ENCODE measurements at regions not wholly inside any gene's neighbourhood (a gene's known extent, or its start where the extent isn't known, plus 50 kb on each side); places are given as distances from the start of the nearest gene placed in this dataset.

DNA sequence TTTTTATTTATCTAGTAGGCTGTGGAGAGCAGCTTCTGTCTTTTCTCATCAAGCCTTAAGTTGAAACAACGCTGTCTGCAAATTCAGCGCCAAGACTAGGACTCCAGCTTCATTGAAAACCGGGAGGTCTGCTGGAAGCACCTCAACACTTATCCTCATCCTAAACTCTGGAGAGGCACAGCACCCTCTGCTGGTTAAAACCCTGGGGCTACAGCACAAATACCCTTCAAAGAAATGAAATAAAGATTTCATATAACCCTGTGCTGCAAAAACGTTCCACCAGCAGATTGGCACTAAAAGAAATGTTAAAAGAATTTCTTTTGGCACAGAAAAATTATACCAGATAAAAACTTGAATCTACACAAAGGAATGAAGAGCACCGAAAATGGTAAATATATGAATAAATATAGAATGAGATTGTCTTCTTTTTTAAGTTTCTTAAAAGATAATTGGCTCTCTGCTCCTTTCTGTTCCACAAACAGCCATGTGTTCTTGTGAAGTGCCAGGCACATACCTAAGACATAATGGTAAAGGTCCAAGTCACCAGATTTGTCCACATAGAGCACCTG lies 227.7 kb upstream of the SAMSN1 start:
- Histone ChIP-seq H4K20me1 (ENCODE audit: insufficient read depth, low read length) (no peaks in the 10 kb centered on the region), H3K27me3 (ENCODE audit: insufficient read depth, low read length) (no peaks in the 10 kb centered on the region), H3K27ac (ENCODE audit: low read depth, low read length) (no peak overlapping the region), H3K36me3 (ENCODE audit: insufficient read depth, low read length) (no peaks in the 10 kb centered on the region), H2AFZ (ENCODE audit: low read depth, low read length) (no peak overlapping the region), H3K4me2 (ENCODE audit: low read length) (no peak overlapping the region), H3K9me3 (ENCODE audit: insufficient read depth, low read depth, low read length) (peaks cover 2% of the 10 kb centered on the region), H3K4me1 (ENCODE audit: insufficient read depth, low read length) (no peaks in the 10 kb centered on the region), H3K4me3 (ENCODE audit: insufficient read depth, low read depth, low read length) (no peak overlapping the region), H3K79me2 (ENCODE audit: insufficient read depth, low read length) (no peaks in the 10 kb centered on the region), H3K9ac (ENCODE audit: low read length) (no peak overlapping the region)
- Mint-ChIP-seq H3K27ac (ENCODE audit: unreplicated experiment) (no peak overlapping the region), H3K36me3 (ENCODE audit: low read depth, unreplicated experiment) (no peaks in the 10 kb centered on the region), H3K9me3 (ENCODE audit: unreplicated experiment) (no peaks in the 10 kb centered on the region), H3K27me3 (ENCODE audit: low read depth, unreplicated experiment) (no peaks in the 10 kb centered on the region), H3K4me1 (ENCODE audit: low read depth, unreplicated experiment) (no peaks in the 10 kb centered on the region), H3K4me3 (ENCODE audit: unreplicated experiment) (no peak overlapping the region)
- no peak for DNase-seq (ENCODE audit: low read depth)
- FAIRE-seq = no peak
- no peak for TF ChIP-seq CTCF (IDR thresholded peaks at IDR 0.05; ENCODE audit: insufficient read depth, low read depth, low read length)
- no peak for TF ChIP-seq EZH2 (IDR thresholded peaks at IDR 0.05; ENCODE audit: insufficient read depth, low read length)

GRCh38 chr21:14771593-14771992 lies 225.5 kb upstream of the SAMSN1 start:
- no peaks in the 10 kb centered on the region for H3K79me2 ChIP-seq (ENCODE audit: insufficient read depth, low read length)
- H3K4me2 ChIP-seq (ENCODE audit: low read length) = no peak overlapping the region
- no peaks in the 10 kb centered on the region for H3K4me1 ChIP-seq (ENCODE audit: insufficient read depth, low read length)
- Mint-ChIP-seq H3K9me3 (ENCODE audit: unreplicated experiment) (no peaks in the 10 kb centered on the region), H3K4me3 (ENCODE audit: unreplicated experiment) (no peak overlapping the region), H3K27ac (ENCODE audit: unreplicated experiment) (no peak overlapping the region), H3K27me3 (ENCODE audit: low read depth, unreplicated experiment) (no peaks in the 10 kb centered on the region), H3K4me1 (ENCODE audit: low read depth, unreplicated experiment) (no peaks in the 10 kb centered on the region), H3K36me3 (ENCODE audit: low read depth, unreplicated experiment) (no peaks in the 10 kb centered on the region)
- no peak overlapping the region for H3K4me3 ChIP-seq (ENCODE audit: insufficient read depth, low read depth, low read length)
- TF ChIP-seq CTCF (IDR thresholded peaks at IDR 0.05; ENCODE audit: insufficient read depth, low read depth, low read length) = no peak
- no peak for FAIRE-seq
- DNase-seq (ENCODE audit: low read depth) = no peak
- no peaks in the 10 kb centered on the region for H4K20me1 ChIP-seq (ENCODE audit: insufficient read depth, low read length)
- peaks cover 2% of the 10 kb centered on the region for H3K9me3 ChIP-seq (ENCODE audit: insufficient read depth, low read depth, low read length)
- H3K36me3 ChIP-seq (ENCODE audit: insufficient read depth, low read length) = no peaks in the 10 kb centered on the region
- no peaks in the 10 kb centered on the region for H3K27me3 ChIP-seq (ENCODE audit: insufficient read depth, low read length)
- no peak overlapping the region for H2AFZ ChIP-seq (ENCODE audit: low read depth, low read length)
- H3K9ac ChIP-seq (ENCODE audit: low read length) = no peak overlapping the region
- H3K27ac ChIP-seq (ENCODE audit: low read depth, low read length) = no peak overlapping the region

- Mint-ChIP-seq H3K4me3 (ENCODE audit: unreplicated experiment) (no peak overlapping the region), H3K4me1 (ENCODE audit: low read depth, unreplicated experiment) (no peaks in the 10 kb centered on the region)
Measured at GRCh38 chr21:14768042-14768441, 221.9 kb upstream of the SAMSN1 start.

More at GRCh38 chr21:14768042-14768441, 221.9 kb upstream of the SAMSN1 start:
- H3K27ac Mint-ChIP-seq (ENCODE audit: unreplicated experiment) = no peak overlapping the region
- Histone ChIP-seq H3K36me3 (ENCODE audit: insufficient read depth, low read length) (no peaks in the 10 kb centered on the region), H2AFZ (ENCODE audit: low read depth, low read length) (no peak overlapping the region), H3K27me3 (ENCODE audit: insufficient read depth, low read length) (no peaks in the 10 kb centered on the region), H4K20me1 (ENCODE audit: insufficient read depth, low read length) (no peaks in the 10 kb centered on the region), H3K9ac (ENCODE audit: low read length) (no peak overlapping the region), H3K9me3 (ENCODE audit: insufficient read depth, low read depth, low read length) (peaks cover 2% of the 10 kb centered on the region), H3K79me2 (ENCODE audit: insufficient read depth, low read length) (no peaks in the 10 kb centered on the region), H3K27ac (ENCODE audit: low read depth, low read length) (no peak overlapping the region), H3K4me1 (ENCODE audit: insufficient read depth, low read length) (no peaks in the 10 kb centered on the region), H3K4me3 (ENCODE audit: insufficient read depth, low read depth, low read length) (no peak overlapping the region), H3K4me2 (ENCODE audit: low read length) (no peak overlapping the region)
- DNase-seq (ENCODE audit: low read depth) (no peak), FAIRE-seq (no peak)
- no peaks in the 10 kb centered on the region for H3K9me3 Mint-ChIP-seq (ENCODE audit: unreplicated experiment)
- no peaks in the 10 kb centered on the region for H3K36me3 Mint-ChIP-seq (ENCODE audit: low read depth, unreplicated experiment)
- H3K27me3 Mint-ChIP-seq (ENCODE audit: low read depth, unreplicated experiment) = no peaks in the 10 kb centered on the region
- TF ChIP-seq EZH2 (IDR thresholded peaks at IDR 0.05; ENCODE audit: insufficient read depth, low read length) (no peak), CTCF (IDR thresholded peaks at IDR 0.05; ENCODE audit: insufficient read depth, low read depth, low read length) (no peak)

Measured in astrocyte (in vitro differentiated cells and primary cell).